HG03025 (cell line): ENCODE measurements at regions not wholly inside any gene's neighbourhood (a gene's known extent, or its start where the extent isn't known, plus 50 kb on each side); places are given as distances from the start of the nearest gene placed in this dataset.

ENCODE experiments used
- ATAC-seq: cut with Tn5 transposase; IDR thresholded peaks from one replicate; pipeline ENCODE4 v1.9.1; 2021; ENCODE audit warnings: mild to moderate bottlenecking, moderate library complexity; ENCODE audit not compliant: unreplicated experiment, low FRiP score

- no peak for ATAC-seq
Observed at GRCh38 chr1:204736836-204737235, 51.3 kb upstream of the LRRN2 start.

DNA sequence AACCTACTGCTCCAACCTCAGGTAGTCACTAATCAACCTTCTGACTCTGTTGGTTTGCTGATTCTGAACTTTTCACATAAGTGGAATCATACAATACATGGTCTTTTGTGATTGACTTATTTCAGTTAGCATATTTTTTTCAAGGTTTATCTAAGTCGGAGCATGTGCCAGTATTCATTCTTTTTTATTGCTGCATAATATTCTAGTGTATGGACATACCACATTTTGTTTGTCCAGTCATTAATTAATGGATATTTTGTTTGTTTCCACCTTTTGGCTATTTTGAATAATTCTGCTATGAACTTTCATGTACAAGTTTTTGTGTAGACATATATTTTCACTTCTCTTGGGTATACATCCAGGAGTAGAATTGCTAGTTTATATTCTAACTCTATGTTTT, 53.0 kb upstream of the LRRN2 start:
- no peak for ATAC-seq

- no peak for ATAC-seq
Observed at GRCh38 chr1:204740354-204740753, 54.8 kb upstream of the LRRN2 start.

- no peak for ATAC-seq
Observed at GRCh38 chr1:204741440-204741839, 55.9 kb upstream of the LRRN2 start.

DNA sequence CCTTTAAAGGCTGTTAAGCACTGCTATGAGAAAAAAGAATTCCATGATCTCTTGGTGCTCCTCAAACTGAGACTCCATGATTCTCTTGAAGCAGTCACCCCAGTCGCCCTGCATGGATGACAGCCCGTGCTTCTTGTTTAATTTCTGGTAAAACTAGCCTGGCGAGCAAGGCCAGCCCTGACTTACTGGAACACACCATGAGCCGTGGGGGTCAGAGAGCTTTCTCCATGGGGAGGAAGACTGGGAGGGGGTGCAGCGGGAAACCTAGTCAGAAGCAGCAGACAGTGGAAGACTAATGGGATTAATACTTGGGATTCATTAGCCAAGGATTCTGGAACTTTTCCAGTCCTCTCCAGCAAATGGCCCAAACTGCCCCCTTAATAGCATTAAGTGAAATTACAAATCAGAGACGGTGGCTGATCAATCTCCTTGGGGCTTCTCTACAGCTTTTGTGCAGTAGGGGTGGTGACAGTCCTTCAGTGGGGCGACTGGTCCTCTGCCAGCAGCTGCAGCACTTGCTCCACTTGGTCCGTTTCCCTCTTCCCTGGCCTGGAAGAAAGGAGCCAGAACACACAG, 57.2 kb upstream of the LRRN2 start:
- ATAC-seq, result no peak

DNA sequence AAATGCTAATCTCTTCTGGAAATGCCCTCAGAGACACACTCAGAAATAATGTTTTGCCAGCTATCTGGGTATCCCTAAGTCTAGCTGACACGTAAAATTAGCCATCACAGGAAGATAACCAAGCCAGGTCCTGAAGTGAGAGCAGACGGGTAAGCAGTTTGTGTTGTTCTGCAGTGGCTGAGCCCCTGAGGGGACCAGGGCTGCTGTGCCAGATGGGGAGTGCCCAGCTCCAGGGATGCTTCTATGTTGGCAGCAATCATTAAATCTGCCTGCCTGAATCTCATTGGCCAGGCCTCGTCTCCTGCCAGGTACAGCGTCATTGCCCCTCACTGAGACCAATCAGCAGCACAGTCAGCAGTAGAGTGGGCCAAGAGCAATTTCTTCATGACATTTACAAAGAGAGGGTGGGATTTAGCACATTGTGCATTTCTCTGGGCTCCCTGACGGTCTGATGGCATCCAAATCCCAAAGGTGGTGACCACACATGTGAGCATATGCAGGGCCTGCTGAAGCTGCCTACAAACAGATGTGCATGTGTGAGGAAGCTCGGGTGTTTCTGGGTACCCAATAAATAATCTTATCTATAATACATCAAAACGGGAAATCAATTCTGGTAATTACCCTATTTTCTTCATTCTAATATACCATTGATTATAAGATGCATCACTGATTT, 58.7 kb upstream of the LRRN2 start:
- ATAC-seq, result no peak

GRCh38 chr1:204746838-204747442, 61.4 kb upstream of the LRRN2 start:
- no peak for ATAC-seq

DNA sequence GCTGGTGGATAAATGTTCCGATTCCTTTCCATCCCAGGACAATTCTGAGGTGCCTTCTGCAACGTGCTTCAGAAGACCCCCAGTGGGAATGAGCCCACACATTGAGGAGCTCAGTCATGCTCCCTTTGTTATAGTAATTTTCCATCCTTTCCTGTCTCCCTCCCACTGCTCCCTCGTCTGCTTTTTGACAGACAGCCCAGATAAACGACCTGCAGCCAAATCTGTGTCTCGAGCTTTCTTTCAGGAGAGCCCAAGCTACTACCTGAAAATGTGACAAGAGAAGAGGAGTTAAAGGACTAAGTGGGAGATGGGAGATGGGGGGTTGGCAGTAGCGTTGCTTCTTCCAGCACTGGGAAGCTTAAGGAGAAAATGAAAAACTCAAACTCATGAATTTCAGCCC, 65.9 kb upstream of the LRRN2 start:
- ATAC-seq, result no peak

DNA sequence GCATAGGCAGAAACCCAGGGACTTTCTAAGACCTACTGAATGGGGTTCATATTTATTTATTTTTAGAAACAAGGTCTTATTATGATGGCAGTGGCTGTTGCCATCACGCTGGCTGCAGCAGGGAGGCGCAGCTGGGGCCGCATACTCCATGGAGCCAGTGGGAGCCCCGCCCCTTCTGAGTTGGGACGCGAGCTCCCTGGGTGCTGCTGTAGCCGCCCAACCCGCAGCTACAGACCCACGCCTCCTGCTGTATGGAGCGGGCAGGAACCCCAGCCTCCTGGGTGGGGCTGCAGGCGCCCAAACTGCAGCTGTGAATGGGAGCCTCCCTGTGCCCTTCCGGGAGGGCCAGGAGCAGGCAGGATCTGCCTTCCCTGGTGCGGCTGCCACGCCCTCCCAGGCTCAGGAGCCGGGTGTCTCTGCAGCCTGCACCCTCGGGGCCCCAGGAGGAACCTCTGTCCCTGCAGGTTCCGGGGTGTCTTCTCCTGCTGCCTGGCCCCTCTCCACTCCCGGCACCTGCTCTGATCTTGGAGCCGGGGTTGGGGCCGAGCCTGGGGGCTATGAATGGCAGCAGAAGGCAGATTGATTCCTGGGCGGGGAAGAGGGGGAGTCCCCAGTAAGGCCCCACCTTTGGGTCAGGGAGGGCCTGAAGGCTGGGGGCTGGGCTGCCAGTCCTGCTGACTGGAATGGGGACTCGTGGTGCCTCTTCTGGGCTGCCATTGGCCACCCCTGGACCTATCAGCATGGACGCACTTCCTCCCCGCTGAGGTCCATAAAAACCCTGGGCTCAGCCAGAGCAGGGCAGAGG, 66.5 kb upstream of the LRRN2 start:
- no peak for ATAC-seq

DNA sequence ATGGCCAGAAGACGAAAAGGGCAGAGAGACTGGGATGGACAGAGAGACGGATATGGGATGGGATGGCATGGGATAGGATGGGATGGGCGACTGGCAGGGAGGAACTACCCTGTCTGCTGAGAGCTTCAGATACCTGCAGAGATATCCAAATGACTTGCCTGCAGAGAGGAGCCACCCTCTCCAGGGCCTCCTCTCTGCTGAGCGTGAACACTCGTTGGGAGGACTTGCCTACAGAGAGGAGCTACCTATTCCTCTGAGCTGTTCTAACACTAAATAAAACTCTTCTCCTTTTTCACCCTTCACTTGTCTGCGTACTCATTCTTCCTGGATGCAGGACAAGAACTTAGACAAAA, 67.1 kb upstream of the LRRN2 start:
- ATAC-seq, result no peak

- ATAC-seq, result no peak
Observed at GRCh38 chr1:204754821-204755220, 69.3 kb upstream of the LRRN2 start.

DNA sequence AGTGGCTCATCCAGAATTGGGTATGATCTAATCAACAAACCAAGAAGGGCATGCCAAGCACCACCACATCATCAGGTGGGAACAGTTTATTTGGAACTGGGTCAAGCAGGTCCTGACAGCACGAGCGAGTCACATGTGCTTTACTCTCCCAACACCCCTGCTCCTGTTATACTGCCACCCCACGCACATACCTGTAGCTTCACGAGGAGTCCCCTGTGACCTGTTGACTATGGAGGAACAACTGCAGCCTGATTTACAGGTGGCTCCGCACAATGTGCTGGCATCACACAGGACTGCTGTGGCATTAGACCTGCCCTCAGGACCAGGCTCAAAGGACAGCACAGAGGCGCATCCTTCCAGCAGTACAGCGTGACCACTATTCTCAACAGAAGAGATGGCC, 70.8 kb upstream of the LRRN2 start:
- no peak for ATAC-seq

DNA sequence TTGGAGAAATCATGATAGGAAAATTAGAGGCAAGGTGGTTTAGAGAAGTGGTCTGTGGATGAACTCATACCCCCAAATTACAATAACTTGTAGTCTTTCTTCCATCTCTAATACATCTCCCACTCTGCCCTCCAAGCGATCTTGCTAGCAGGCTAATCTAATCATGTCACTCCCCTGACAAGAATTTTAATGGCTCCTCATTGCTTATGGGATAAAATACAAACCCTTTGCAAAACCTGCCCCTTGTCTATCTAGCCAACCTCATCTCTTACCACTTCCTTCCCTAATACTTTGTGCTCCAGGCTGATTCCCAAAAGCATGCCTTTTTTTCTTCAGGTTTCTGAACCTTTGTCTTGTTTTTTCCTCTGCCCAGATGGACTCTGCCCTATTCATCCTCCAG, 71.3 kb upstream of the LRRN2 start:
- ATAC-seq, result no peak

DNA sequence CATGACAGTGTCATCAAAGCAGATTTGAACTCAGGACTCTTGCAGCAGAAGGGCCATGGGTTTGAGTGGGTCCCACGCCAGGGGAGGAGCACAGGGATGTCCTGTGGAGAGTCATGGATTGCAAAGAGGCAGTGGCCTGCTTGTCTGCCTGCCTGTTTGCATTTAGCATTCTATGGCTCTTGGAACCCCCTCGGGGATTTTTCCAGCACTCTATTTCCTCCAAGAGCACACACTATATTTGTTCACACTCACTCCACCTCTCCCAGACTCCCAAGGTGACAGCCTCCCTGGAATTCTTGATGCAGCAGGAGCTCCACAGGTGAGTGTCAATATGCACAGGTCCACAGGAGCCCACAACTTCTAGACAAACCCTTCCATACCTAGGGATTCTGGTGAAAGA, 73.1 kb upstream of the LRRN2 start:
- ATAC-seq, result no peak

DNA sequence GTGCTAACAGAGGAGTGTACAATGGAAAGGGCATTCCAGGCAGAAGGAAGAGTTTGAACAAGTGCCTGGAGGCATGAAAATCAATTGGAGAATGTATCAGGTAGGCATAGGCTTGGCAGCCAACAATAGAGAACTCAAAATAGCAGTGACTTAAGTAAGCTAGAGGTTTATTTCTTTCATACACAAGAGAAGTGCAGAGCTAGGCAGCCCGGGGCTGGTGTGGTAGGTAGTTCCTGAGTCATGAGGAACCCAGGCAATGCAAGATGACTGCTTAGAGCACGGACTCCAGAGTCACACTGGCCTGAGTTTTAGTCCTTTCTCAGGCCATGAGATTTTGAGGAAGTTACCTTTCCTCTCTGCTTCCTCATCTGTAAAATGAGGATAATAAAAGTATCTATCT, 74.8 kb upstream of the LRRN2 start:
- no peak for ATAC-seq

DNA sequence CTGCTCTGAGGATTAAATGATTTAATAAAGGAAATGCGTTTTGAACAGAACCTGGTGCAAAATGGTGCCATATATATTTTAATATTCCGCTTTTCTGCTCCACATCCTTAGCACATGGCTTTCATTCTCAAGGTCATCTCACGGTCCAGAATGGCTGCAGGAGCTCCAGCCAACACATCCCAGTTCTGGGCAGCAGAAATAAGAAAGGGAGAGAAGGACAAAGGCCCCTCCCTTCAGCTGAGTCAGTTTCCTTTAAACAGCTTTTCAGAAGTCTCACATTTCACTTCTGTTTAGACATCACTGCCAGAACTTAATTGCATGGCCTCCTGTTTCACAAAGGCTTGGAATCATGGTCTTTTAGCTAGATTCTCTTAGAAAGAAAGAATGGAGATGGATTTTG, 75.2 kb upstream of the LRRN2 start:
- ATAC-seq, result no peak

DNA sequence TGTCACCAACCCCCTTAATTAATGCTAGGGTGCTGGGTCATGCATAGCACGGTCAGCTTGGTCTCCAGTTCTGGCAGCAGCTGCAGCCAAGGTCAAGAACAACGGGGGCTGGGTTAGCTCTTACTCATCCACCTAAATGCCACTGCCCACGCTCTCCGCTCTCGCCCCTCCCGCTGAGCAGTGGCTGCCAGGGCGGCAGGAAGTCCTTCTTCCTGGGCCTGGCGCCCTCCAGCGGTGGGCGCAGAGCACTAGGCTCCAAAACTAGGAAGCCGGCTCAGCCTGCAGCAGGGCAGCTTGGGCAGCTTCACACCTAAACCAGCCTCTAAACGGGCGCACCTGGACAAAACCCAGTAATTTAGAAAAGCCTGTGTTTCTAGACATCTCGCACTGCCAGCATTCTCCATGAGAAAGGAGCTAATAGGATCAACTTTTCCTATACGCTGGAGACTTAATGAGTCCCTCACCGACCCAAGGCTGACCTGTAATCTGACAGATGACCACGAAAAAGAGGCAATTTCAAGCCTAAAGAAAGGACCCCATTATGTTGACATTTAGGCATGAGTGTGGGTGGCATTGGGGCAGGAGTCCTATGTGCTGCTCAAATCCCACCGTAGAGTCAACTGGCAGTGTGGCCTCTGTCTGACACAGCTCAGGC, 78.4 kb upstream of the LRRN2 start:
- ATAC-seq, result peak; percentile 51

- ATAC-seq, result no peak
Observed at GRCh38 chr1:204769997-204770396, 84.5 kb upstream of the LRRN2 start.

- ATAC-seq, result no peak
Observed at GRCh38 chr1:204771358-204771757, 85.8 kb upstream of the LRRN2 start.

- ATAC-seq, result no peak
Observed at GRCh38 chr1:204773246-204773645, 87.7 kb upstream of the LRRN2 start.

DNA sequence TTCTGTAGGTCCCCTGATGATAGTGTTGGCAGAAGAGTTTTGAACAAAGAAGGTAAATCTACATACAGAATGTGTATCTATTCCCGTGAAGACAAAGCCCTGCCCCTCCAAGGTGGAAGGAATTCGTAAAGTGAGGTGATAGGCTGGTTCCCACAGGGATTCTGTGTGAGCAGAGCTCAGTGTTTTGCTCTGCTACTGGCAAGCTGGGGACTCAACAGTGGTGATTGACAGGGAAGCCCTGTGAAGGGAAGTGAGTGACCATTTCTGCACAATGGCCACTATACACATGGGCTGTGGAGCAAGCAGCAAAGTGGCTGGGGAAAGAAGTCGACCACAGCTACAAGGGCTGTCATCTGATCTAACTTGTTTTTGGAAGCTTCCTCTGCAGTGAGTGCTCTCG, 90.0 kb upstream of the LRRN2 start:
- ATAC-seq, result no peak
